ENCODE measurements at regions not wholly inside any gene's neighbourhood (a gene's known extent, or its start where the extent isn't known, plus 50 kb on each side); places are given as distances from the start of the nearest gene placed in this dataset.

DNA sequence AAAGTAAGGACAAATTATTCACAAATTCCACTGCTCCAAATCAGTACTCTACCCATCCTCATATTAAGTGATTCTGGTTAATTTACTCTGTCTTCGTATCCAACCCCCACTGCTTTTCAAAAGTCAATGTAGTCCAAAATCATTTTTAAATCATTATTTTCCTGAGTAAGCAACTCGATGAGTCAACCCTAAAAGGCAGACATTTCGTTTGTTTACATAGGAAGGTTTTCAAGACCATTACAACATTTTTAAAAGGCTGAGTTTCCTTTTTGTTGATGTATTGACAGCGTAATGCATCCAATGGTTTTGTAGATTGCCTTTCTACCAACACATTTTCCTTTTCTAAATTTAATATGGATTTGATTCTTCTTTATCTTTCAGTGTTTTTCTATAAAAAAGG lies 523.0 kb upstream of the ANKRD30A start:
- H3K27ac Mint-ChIP-seq: no peak overlapping the region
- Histone ChIP-seq H3K4me1 (ENCODE audit: control insufficient read depth in 1 of 2, insufficient read depth in 2 of 2, low read length in 2 of 2) (no peaks in the 10 kb centered on the region), H3K27me3 (ENCODE audit: control insufficient read depth in 2 of 2, insufficient read depth in 2 of 2, low read length in 2 of 2) (no peaks in the 10 kb centered on the region), H3K79me2 (ENCODE audit: insufficient read depth, low read length) (no peaks in the 10 kb centered on the region), H3K9me3 (replicated peaks in 1 of 2; ENCODE audit: control insufficient read depth in 1 of 2, insufficient read depth in 1 of 2, low read length in 2 of 2) (no peaks in the 10 kb centered on the region), H4K20me1 (ENCODE audit: insufficient read depth, low read length) (no peaks in the 10 kb centered on the region), H3K27ac (ENCODE audit: low read depth in 1 of 2, low read length in 2 of 2) (no peak overlapping the region), H3K9ac (ENCODE audit: insufficient read depth, low read length, poor library complexity, severe bottlenecking) (no peak overlapping the region), H2AFZ (ENCODE audit: insufficient read depth, low read depth, low read length, poor library complexity, severe bottlenecking) (no peak overlapping the region), H3K4me3 (replicated peaks in 1 of 3; ENCODE audit: low read depth in 2 of 3, low read length in 3 of 3) (no peak overlapping the region), H3K4me2 (replicated peaks; ENCODE audit: extremely low read depth, low read length, poor library complexity, severe bottlenecking) (no peak overlapping the region), H3K36me3 (replicated peaks in 1 of 2; ENCODE audit: control insufficient read depth in 1 of 2, insufficient read depth in 2 of 2, low read length in 2 of 2) (no peaks in the 10 kb centered on the region)
- H3K27me3 Mint-ChIP-seq (ENCODE audit: low read depth in 3 of 3): no peaks in the 10 kb centered on the region
- no peaks in the 10 kb centered on the region for H3K36me3 Mint-ChIP-seq
- TF ChIP-seq, protein P1, sequence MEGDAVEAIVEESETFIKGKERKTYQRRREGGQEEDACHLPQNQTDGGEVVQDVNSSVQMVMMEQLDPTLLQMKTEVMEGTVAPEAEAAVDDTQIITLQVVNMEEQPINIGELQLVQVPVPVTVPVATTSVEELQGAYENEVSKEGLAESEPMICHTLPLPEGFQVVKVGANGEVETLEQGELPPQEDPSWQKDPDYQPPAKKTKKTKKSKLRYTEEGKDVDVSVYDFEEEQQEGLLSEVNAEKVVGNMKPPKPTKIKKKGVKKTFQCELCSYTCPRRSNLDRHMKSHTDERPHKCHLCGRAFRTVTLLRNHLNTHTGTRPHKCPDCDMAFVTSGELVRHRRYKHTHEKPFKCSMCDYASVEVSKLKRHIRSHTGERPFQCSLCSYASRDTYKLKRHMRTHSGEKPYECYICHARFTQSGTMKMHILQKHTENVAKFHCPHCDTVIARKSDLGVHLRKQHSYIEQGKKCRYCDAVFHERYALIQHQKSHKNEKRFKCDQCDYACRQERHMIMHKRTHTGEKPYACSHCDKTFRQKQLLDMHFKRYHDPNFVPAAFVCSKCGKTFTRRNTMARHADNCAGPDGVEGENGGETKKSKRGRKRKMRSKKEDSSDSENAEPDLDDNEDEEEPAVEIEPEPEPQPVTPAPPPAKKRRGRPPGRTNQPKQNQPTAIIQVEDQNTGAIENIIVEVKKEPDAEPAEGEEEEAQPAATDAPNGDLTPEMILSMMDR (IDR thresholded peaks at IDR 0.05): no peak
- H3K9me3 Mint-ChIP-seq: peaks cover 0 to 5% (median 0%) of the 10 kb centered on the region in 7 donors
- intact Hi-C loops (cut with micrococcal nuclease): no loop called here
- no peak for DNase-seq
- H3K4me1 Mint-ChIP-seq: no peaks in the 10 kb centered on the region
- no CpG with 5 or more reads among the region's 4 CpGs for WGBS (ENCODE audit: insufficient coverage)
- no peak overlapping the region for H3K4me3 Mint-ChIP-seq

DNA sequence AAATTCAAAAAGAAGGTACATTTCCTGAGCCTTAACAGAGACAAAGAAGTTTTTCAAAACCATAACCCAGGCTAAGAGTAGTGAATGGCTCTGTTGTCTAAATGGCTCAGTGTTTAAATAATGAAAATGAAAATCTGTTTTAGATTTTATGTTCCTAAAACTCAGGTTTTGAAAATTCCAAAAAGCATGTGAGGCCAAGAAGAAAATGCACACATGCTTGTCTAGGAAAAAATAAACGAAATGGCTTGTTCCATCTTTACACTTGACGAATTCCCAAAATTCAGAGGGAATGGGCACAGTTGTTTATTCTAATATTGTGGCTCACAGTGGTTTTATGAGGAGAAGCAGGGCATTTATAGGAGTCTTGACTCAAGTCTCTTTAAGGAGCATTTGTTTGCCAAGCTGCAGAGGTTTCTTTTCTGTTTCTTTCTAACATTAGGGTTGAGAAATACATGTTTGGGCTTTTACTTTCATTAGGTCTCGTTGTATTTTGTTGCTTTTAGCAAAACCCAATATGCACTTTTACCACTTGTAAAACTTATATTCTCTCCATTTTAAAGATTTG lies 527.6 kb upstream of the ANKRD30A start:
- TF ChIP-seq, protein P1 (IDR thresholded peaks at IDR 0.05): no peak

More for the DNA sequence above, 527.6 kb upstream of the ANKRD30A start:
- no peak overlapping the region for H3K27ac Mint-ChIP-seq
- Histone ChIP-seq H3K4me3 (replicated peaks in 1 of 3; ENCODE audit: low read depth in 2 of 3, low read length in 3 of 3) (no peak overlapping the region), H3K4me1 (ENCODE audit: control insufficient read depth in 1 of 2, insufficient read depth in 2 of 2, low read length in 2 of 2) (no peaks in the 10 kb centered on the region), H3K9ac (ENCODE audit: insufficient read depth, low read length, poor library complexity, severe bottlenecking) (no peak overlapping the region), H3K27ac (ENCODE audit: low read depth in 1 of 2, low read length in 2 of 2) (no peak overlapping the region), H4K20me1 (ENCODE audit: insufficient read depth, low read length) (no peaks in the 10 kb centered on the region), H3K79me2 (ENCODE audit: insufficient read depth, low read length) (no peaks in the 10 kb centered on the region), H3K9me3 (replicated peaks in 1 of 2; ENCODE audit: control insufficient read depth in 1 of 2, insufficient read depth in 1 of 2, low read length in 2 of 2) (no peaks in the 10 kb centered on the region), H3K27me3 (ENCODE audit: control insufficient read depth in 2 of 2, insufficient read depth in 2 of 2, low read length in 2 of 2) (no peaks in the 10 kb centered on the region), H2AFZ (ENCODE audit: insufficient read depth, low read depth, low read length, poor library complexity, severe bottlenecking) (no peak overlapping the region), H3K4me2 (replicated peaks; ENCODE audit: extremely low read depth, low read length, poor library complexity, severe bottlenecking) (no peak overlapping the region), H3K36me3 (replicated peaks in 1 of 2; ENCODE audit: control insufficient read depth in 1 of 2, insufficient read depth in 2 of 2, low read length in 2 of 2) (no peaks in the 10 kb centered on the region)
- no peaks in the 10 kb centered on the region for H3K36me3 Mint-ChIP-seq
- H3K9me3 Mint-ChIP-seq: peaks cover 0 to 5% (median 3%) of the 10 kb centered on the region in 7 donors
- H3K4me3 Mint-ChIP-seq: no peak overlapping the region
- H3K4me1 Mint-ChIP-seq: no peaks in the 10 kb centered on the region
- no peak for DNase-seq
- WGBS (ENCODE audit: insufficient coverage): no CpG with 5 or more reads among the region's 3 CpGs
- no peaks in the 10 kb centered on the region for H3K27me3 Mint-ChIP-seq (ENCODE audit: low read depth in 3 of 3)
- intact Hi-C loops (cut with micrococcal nuclease): no loop called here
